ENCODE measurements at regions not wholly inside any gene's neighbourhood (a gene's known extent, or its start where the extent isn't known, plus 50 kb on each side); places are given as distances from the start of the nearest gene placed in this dataset.

DNA sequence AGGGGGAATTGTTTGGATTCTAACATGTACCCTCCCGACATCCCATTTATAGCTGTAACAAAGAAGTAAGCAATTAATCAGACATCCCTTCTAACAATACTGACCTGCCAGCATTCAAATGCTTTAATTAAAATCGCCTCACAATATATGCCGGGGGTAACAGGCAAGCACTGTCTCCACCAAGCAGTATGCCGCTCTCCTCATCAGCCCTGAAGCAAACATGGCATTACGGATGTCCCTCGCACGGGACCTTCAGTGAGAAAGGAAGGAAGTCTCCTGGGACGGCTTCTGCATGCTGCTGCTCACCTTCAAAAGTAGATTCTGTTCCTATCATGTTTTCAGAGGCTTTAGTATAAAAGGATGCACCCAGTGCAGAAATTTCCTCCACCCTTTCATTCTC is 292.7 kb upstream of the POU3F3 start:
- DNase-seq, result no peak

DNA sequence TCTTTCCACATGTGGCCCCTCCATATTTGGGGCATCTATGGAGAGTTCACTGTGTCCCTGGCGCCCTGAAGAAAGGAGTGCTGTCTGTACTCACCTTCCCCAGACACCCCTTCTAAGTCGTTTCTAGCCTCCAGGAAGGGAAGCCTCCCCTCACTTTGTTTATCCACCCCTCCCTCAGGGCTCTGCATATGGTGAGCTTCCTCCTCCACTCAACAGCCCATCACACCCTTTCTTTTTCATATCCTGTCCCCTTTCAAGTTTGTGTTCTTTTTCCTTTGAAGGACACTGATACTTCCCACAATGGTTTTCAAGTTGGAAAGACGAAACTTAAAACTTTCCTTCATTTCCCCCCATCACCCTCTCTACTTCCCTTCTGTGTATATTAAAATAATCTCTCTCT is 291.4 kb upstream of the POU3F3 start:
- no peak for DNase-seq

DNA sequence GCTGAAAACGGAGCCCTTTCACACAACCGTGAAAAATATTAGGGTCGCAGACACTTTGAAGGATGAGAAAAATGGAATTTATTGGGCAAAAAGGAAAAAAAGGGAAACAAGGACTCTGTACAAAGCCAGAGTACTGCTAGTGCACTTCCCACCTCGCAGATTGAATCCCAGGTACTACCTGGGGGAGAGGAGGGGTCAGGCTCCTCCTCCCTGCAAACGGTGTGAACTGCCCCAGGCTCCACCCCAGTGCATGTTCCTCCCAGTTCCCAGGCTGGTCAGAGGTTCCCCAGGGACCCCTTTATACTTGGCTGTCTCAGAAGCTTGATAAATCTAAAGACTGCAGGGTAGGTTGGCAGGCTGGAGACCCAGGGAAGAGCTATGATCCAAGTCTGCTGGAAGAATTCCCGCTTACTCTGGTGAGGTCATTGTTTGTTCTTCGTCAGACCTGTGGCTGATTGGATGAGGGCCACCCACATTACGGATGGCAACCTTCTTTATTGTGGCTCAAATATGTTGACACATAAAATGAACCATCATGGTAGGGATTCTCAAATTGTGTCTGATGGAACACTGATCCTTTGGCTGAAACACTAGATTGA is 290.4 kb upstream of the POU3F3 start:
- no peak for DNase-seq

DNA sequence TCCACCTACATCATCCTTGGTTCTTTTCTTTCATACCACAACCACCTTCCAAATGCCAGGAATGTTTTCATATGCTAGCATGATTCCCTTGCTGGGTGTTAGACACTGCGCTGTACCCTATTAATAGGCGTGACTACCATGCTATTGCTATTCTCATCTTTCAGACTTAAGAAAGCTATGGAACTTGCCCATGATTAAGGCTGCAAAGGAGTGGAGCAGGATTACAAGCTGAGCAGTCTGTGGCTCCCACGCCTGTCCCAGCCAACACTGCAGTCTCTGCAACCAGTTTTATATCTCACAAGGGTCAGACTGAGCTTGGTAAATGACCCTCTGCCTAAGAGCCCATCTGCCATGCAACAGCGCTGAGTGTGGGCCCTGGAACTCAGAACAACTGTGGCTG is 285.7 kb upstream of the POU3F3 start:
- no peak for DNase-seq

DNA sequence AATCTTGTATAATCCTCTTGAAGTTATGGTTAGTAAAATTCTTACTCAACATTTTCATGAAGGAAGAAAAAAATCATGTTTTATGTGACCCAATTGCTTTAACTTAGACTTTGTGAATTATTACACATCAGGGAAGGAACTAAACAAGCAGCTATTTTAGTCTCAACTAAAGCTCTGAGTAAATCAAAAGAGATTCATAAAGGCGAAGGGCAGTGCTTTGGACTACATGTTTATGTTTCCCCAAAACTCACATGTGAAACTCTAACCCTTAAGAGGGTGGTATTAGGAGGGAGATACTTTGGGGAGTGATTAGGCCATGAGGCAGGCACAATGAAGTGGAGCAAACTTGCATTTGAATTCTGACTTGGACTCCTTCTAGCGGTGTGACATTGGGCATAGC is 283.7 kb upstream of the POU3F3 start:
- DNase-seq, result no peak

DNA sequence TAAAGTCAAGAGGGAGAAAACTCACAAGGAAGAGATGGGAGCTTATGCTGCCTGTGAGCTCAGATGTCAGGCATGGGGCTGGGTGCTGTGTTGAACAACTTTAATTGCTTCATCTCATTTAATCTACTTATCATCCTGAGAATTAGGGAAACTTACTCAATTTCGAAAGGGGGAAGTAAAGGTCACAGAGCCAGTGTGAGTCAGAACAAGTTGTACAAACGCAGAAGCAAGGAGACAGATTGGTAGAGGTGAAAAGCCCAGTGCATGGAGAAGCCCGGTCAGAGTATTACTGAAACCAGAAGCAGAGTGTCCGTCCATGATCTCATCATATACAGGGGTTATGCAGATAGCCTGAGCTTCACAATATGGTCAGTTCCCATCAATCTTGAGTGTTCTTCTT is 281.1 kb upstream of the POU3F3 start:
- no peak for DNase-seq

DNA sequence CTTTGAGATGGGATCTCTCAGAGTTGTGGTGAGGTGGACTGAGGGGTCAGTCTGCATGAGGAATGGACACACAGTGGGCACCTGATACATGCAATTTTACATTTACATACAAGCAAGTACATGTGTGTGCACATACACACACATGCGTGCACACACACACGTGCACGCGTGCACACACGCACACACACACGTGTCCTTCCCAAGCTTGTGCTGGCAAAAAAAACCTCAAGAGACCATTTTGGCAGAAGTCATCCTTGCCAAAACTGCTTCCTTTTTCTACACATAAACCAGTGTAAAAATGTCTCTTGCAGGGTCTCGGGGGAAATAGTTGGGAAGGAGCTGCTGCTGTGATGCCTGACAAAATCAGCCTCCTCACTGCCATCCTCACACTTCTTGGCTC is 279.5 kb upstream of the POU3F3 start:
- no peak for DNase-seq

DNA sequence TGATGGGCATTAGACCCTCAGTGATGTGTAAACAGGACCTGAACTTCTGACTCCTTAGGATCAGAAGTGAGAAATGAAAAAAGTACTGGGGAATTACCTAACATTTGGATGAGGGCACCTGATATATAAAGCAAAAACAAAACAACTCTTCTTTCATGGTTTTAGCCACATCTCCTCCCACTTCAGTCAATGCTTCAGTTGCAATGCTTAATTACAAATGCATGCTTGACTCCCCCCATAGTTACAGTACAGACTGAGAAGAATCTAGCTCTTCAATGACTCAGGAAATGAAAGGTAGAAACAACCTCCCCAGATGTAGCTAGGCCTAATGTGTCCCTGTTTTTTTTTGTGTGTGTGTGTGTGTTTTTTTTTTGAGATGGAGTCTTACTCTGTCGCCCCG is 276.8 kb upstream of the POU3F3 start:
- DNase-seq, result no peak

DNA sequence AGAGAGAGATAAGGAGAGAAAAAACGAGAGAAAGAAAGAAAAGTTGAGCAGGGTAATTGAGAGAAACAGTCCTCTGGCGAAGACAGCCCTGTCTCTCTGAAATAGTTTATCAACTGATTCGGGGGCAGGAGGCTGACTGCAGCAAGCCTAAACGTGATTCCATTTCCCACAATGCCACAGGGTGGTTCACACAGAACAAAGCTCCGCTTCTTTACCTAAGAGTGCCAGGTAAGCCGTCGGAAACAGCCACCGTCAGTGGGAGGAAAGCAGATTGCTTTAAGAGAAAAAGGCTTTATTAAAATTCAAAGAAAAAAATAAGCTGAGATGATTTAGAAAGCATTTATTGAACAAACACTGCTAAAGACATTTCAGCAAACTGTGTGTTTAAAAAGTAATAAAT is 271.4 kb upstream of the POU3F3 start:
- DNase-seq, result no peak

DNA sequence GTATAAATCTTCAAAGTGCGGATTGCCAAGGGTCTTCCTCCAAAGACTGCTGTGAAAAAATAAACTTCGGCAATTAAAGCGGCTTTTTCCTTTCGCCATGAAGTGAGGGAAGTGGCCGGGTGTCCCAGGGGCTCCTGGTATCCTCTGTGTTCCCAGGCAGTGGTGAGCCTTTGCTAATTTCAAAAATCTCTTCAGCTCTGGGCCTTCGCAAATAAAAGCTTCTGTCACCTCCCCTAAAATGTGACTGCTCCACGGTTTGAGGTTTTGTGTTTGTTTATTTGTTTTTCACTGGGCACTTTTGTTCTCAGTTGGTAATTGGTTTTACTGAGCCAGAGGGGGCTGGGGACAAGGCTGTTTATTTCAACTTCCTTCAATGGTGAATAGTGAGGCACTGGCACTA is 270.1 kb upstream of the POU3F3 start:
- DNase-seq, result no peak

DNA sequence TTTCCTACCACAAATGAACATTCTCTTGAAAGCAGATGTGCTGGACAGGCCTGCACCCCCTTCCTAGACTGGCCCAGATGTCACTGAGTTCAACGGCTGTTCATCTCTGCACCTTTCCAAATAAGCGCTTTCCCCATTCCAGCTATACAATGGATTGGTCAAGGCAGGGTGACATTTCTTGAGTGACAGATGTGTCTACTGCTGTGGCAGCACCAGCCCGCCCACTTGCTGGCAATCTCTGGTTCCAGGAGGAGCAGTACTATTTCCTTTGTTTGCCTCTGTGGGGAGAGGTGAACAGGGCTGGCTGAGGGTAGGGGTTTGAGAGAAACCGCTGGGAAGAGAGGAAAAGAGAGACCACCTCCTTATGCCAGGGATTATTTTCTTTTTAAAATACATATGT is 269.5 kb upstream of the POU3F3 start:
- DNase-seq, result no peak

DNA sequence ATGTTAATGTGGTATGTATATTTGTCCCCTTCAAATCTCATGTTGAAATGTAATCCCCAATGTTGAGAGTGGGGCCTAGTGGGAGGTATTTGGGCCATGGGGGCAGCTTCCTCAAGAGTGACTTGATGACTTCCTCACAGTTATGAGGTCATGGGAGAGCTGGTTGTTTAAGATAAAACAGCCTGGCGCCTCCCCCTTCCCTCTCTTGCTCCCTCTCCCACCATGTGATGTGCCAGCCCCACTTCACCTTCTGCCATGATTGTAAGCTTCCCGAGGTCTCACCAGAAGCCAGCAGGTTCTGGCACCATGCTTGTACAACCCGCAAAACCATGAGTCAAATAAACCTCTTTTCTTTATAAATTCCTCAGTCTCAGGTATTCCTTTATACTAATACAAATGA is 258.3 kb upstream of the POU3F3 start:
- no peak for DNase-seq

DNA sequence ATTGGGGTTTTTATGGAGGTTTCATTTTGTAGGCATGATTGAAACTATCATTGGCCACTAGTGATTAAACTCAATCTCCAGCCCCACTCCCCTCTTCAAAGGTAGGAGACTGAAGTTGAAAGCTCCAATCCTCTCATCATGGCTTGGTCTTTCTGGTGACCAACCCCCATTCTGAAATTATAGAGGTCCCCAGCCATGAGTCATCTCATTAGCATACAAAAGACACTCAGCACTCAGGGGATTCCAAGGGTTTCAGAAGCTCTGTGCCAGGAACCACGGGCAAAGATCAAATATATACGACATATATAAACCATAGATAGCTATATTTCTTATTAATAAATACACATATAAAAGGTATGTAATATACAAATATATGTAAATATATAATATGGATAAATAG is 256.0 kb upstream of the POU3F3 start:
- DNase-seq, result no peak

DNA sequence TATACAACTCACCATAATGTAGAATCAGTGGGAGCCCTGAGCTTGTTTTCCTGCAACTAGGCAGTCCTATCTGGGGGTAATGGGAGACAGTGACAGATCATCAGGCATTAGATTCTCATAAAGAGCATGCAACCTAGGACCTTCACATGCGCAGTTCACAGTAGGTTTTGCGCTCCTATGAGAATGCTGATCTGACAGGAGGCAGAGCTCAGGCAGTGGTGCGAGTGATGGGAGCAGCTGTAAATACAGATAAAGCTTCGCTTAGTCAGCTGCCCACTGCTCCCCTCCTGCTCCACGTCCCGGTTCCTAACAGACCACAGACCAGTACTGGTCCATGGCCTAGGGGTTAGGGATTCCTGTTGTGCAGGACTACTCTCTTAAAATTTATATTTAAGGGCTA is 255.3 kb upstream of the POU3F3 start:
- DNase-seq, result no peak

DNA sequence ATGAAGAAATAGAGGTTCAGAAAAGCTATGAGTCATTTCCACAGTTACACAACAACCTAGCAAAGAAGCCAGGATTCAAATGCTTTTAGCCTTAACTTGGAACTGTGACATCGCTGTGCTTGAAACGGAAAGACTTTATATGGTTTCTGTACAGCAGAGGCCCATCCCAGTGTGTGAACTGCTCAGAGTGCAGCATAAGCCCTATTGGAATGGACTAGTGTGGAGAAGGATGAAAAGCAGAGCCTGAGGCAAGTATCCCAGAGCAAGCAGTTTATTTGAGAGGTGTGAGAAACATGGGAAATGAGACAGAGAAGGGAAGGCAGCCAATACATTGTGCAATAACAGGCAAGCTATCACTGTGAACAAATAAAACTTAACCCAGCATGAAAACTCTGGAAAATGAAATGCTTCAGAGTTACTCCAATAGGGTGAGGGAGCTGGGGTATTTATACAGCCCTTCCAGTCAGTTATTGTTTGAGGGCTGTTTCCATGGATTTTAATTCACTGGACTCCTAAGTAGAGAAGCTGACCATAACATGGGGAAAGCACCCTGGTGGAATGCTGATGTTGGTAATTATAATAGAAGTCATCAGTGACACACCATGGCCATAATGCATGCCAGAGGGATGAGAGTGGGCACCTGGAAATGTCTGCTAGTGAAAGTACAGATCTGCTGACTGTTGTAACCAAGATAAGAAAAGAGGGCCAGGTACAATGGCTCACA is 254.0 kb upstream of the POU3F3 start:
- no peak for DNase-seq

DNA sequence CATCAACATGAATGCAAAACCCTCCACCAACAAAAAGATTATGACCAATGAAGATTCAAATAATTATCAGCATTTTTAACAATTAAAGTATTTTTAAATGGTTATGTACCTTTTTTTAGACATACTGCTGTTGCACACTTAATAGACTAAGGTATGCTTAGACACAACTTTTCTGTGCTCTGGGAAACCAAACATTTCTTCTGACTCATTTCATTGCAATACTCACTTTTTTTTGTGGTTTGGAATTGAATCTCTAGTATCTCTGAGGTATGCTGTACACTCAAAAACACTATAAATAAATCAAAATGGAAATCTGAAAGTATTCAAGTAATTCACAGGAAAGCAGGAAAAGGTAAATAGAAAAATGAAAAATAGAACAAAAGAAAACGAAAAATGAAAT is 247.9 kb upstream of the POU3F3 start:
- no peak for DNase-seq

DNA sequence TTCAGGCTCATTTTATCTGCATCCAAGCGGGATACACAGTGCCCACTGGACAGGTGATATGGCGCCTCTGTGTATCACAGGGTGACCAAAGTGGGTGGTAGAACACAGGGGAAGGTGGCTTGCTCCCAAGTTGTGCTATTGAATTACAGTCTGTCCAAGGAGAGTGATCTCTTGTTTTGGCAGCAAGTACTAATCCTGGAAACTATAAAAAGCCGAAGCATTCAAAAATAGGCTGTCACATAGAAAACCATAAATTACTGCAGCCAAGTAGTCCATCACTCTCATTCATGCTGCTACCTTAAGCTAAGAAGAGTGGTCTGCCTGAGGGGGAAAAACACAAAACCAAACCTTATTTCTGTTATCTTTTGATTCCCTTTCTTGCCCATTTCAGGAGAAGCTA is 237.1 kb upstream of the POU3F3 start:
- no peak for DNase-seq

DNA sequence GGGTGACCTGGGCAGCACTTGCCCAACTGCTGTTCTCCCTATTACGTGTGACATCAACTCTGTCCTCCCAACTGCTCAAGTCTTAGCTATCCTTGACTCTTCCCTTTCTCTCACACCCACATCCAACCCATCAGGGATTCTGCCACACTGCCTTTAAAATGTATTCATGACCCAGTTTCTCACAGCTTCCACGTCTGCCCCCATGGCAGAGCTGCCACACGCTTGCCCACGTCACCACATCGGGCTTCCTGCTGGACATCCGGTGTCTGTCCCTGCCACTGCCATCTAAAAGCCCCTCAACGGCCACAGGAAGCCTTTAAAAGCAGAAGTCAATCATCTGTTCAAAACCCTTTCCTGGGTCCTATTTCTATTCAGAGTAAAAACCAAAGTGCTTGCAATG is 233.1 kb upstream of the POU3F3 start:
- DNase-seq, result no peak

DNA sequence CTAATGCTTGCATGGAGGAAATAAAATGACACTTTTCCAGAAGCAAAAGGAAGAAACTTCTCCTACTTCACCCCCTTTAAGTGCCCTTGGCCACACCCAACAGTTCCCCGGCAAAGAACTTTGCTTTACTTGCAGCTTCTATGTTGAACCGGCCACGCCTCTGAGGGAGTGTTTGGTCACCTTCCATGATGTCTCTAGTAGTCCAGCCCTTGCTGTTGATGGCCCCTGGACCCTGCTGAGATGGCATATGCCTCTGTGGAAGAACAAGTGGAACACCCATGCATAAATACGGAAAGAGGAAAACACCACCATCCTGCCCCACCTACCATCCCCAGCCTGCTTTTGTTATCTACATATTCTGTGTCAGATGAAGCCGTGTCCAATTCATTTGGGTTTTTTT is 218.3 kb upstream of the POU3F3 start:
- DNase-seq, result no peak

DNA sequence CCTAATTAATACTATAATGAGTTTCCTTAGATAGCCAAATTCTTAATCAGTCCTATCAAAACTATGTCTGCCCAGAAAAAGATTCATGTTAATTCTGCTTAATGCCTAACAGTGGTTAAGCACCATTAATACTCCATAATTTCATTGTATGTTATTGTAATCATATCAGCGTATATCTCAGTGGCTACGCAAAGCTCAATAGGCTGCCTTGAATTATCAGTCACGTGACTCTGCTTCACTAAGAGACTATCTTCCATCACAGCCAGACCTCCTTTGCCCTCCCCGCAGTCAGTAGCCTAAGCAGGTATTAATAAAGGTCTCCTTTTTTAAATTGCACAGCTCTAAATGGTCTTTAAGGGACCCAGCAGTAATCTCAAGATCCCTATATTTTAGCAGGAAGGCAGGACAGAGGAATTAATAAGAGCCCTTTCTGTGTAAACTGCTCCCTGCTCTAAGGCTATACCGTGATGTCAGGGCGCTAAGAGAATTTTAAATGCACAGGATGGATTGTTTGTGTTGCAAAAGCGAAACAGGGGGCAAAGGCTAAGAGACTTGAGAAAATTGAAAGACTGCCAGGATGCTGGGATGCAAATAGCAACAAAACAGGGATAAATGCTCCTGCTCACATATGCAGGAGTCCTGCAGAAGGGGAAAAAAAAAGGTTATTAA is 215.6 kb upstream of the POU3F3 start:
- no peak for DNase-seq

DNA sequence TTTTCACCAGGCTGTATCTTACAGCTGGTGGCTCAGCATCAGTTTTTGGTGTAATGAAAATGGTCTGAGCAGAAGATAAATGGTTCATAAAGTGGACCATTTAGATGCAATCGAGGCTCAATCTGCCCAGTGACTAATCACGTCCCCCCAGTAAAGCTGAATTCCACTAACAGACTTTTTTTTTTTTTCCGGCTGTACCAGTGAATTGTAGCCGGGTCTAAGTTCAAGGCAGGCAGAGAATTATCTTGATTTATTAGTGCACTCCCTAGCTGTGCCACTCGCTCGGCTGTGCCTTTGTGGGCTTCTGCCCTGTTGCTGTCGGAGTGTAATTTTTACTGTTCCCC is 215.1 kb upstream of the POU3F3 start:
- DNase-seq, result no peak

DNA sequence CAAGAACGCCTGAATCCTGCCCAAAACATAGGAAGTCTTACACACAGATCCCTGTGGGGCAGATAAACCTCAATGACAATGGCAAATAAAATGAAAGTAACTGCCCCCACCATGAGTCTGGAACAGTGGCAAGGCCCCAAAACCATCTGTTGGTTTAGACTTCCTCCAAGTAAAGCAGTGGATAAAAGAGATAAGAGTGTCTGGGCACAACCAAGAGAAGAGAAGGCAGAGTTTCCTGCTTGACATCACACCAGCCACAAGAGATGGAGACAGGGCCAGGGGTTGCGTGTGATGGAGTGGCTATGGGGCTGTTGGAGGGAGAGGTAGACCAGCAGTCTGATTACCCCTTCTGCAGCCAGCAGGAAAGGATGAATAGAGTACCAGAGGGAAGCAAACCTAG is 212.1 kb upstream of the POU3F3 start:
- no peak for DNase-seq

DNA sequence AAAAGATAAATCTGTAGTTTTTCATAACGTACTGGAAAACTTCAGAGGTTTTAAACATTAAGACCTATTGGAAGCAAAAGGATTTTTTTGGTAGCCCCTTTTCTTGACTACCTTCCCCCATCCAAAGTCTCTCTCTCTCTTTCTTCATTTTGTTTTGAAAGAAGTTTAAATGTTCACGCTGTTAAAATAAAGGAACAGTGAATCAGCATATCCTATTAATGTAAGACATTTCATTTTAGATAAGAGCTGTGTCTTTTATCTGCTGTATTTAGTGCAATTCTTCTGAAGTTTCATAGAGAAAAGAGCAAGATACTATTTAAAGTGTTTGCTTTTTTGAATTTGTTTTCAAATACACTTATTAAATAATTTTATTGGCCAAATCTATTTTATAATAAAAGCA is 205.5 kb upstream of the POU3F3 start:
- DNase-seq, result no peak

DNA sequence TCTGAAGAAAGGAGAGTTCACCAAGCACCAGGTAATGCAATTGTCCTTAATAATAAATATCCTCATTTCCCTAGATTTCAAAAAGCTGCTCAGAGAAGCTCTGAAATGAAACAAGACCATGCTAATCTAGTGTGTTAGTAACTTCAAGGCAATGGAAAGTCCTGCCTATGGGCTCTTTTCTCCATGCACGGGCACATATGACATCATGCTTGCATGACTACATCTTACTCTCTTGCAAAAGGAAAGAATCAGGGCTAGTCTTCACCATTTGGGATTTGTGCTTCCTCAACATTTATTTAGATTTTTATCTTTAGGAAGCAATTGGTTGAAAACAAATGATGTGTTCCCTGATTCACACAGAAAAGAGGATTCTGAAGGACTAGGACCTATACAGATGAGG is 204.0 kb upstream of the POU3F3 start:
- DNase-seq, result no peak

DNA sequence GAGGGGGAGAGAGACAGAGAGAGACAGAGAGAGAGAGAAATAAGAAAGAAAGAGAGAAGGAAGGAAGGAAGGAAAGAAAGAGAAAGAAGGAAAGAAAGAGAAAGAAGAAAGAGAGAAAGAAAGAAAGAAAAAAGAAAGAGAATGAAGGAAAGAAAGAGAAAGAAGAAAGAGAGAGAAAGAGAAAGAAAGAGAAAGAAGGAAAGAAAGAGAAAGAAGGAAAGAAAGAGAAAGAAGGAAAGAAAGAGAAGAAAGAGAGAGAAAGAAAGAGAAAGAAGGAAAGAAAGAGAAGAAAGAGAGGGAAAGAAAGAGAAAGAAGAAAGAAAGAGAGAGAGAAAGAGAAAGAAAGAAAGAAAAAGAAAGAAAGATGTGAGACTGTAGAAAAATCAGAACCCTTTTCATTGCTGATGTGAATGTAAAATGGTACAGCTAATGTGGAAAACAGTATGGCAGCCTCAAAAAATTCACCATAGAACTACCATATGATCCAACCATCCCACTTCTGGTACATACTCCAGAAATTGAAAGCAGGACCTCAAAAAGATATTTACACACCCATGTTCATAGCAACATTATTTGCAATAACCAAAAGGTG is 203.4 kb upstream of the POU3F3 start:
- no peak for DNase-seq
